H1 (cell line): ENCODE measurements at regions not wholly inside any gene's neighbourhood (a gene's known extent, or its start where the extent isn't known, plus 50 kb on each side); places are given as distances from the start of the nearest gene placed in this dataset.

Source experiments
- CBX8 ChIP-seq: fragments of 300-800, 300-1000 bp; sonication (generic); IDR thresholded peaks from 2 replicates; pipeline ENCODE4 v1.7.1; 2016; ENCODE audit warnings: low read depth, low read length, borderline replicate concordance
- NANOG ChIP-seq: IDR thresholded peaks from 2 replicates; pipeline ENCODE4 v1.6.1; 2011; ENCODE audit warnings: low read length, low read depth, mild to moderate bottlenecking, inconsistent platforms; ENCODE audit not compliant: insufficient read depth, poor library complexity, severe bottlenecking
- POLR2A ChIP-seq, 2 experiments: IDR thresholded peaks; 1 replicate in 1 of 2; 2 replicates in 1 of 2; pipeline ENCODE4 v1.6.1; 2011; ENCODE audit warnings: low read depth in 2 of 2, low read length in 2 of 2, mild to moderate bottlenecking in 2 of 2; ENCODE audit errors: control extremely low read depth in 1 of 2
- RBBP5 ChIP-seq: IDR thresholded peaks from 2 replicates; pipeline ENCODE4 v1.7.1; 2012; ENCODE audit warnings: low read depth, mild to moderate bottlenecking, inconsistent platforms, low read length, moderate library complexity, borderline replicate concordance
- SP4 ChIP-seq: IDR thresholded peaks from 2 replicates; pipeline ENCODE4 v1.6.1; 2012; ENCODE audit warnings: low read length, inconsistent platforms
- TF ChIP-seq, protein P1 (sequence below), 3 experiments: IDR thresholded peaks; 1 replicate in 2 of 3; 2 replicates in 1 of 3; pipeline versions ENCODE4 v1.5.1 to v1.6.1; 2011; ENCODE audit warnings: low read length in 3 of 3, mild to moderate bottlenecking in 3 of 3, inconsistent platforms in 2 of 3, low read depth in 1 of 3, moderate library complexity in 1 of 3; ENCODE audit not compliant: insufficient read depth in 1 of 3; ENCODE audit errors: control extremely low read depth in 1 of 3
- TF ChIP-seq, protein P2 (sequence below): IDR thresholded peaks from 2 replicates; pipeline ENCODE4 v1.6.1; 2012; ENCODE audit warnings: inconsistent platforms

DNA sequence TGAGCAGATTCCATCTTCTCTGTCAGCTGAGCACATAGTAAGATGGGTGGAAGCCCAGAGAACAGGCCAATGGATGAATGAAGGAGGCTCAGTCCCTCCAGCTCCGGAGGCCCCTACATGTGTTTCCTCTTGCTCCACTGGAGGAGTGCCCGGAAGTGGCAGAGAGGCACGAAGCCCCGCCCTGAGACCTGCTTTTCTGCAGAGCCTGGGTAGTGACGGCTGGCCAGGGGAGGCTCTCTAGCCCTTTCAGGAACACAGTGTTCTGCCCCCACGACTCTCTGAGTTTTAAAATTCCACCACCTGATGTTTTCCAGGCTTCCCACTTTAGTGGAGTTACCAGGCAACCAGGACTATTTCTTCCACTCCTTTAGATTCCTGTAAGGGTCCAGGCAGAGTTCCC, 149.4 kb upstream of the SLC6A11 start:
- TF ChIP-seq CBX8, result no peak
- TF ChIP-seq, protein P1, sequence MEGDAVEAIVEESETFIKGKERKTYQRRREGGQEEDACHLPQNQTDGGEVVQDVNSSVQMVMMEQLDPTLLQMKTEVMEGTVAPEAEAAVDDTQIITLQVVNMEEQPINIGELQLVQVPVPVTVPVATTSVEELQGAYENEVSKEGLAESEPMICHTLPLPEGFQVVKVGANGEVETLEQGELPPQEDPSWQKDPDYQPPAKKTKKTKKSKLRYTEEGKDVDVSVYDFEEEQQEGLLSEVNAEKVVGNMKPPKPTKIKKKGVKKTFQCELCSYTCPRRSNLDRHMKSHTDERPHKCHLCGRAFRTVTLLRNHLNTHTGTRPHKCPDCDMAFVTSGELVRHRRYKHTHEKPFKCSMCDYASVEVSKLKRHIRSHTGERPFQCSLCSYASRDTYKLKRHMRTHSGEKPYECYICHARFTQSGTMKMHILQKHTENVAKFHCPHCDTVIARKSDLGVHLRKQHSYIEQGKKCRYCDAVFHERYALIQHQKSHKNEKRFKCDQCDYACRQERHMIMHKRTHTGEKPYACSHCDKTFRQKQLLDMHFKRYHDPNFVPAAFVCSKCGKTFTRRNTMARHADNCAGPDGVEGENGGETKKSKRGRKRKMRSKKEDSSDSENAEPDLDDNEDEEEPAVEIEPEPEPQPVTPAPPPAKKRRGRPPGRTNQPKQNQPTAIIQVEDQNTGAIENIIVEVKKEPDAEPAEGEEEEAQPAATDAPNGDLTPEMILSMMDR (IDR thresholded peaks at IDR 0.05; ENCODE audit: control extremely low read depth in 1 of 3, insufficient read depth in 1 of 3, low read depth in 1 of 3, low read length in 3 of 3), result no peak
- no peak for TF ChIP-seq POLR2A (IDR thresholded peaks at IDR 0.05; ENCODE audit: control extremely low read depth in 1 of 2, low read depth in 2 of 2, low read length in 2 of 2)
- TF ChIP-seq, protein P2, sequence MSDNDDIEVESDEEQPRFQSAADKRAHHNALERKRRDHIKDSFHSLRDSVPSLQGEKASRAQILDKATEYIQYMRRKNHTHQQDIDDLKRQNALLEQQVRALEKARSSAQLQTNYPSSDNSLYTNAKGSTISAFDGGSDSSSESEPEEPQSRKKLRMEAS, result no peak
- TF ChIP-seq SP4, result no peak
- TF ChIP-seq NANOG, result no peak
- TF ChIP-seq RBBP5, result no peak
